ENCODE measurements at regions not wholly inside any gene's neighbourhood (a gene's known extent, or its start where the extent isn't known, plus 50 kb on each side); places are given as distances from the start of the nearest gene placed in this dataset.

GRCh38 chr11:33560729-33561128 is 139.9 kb downstream of the C11orf91 start:
- Mint-ChIP-seq H3K4me1 (no peaks in the 10 kb centered on the region), H3K36me3 (ENCODE audit: low read depth) (no peaks in the 10 kb centered on the region), H3K27ac (no peak overlapping the region), H3K9me3 (peaks cover 2% of the 10 kb centered on the region), H3K4me3 (no peak overlapping the region), H3K27me3 (peaks cover 5% of the 10 kb centered on the region)
- ChIA-PET CTCF (no interaction called here), POLR2A (no interaction called here)
- DNase-seq (no peak), ATAC-seq (ENCODE audit: low read depth) (no peak)
- TF ChIP-seq, protein P1, sequence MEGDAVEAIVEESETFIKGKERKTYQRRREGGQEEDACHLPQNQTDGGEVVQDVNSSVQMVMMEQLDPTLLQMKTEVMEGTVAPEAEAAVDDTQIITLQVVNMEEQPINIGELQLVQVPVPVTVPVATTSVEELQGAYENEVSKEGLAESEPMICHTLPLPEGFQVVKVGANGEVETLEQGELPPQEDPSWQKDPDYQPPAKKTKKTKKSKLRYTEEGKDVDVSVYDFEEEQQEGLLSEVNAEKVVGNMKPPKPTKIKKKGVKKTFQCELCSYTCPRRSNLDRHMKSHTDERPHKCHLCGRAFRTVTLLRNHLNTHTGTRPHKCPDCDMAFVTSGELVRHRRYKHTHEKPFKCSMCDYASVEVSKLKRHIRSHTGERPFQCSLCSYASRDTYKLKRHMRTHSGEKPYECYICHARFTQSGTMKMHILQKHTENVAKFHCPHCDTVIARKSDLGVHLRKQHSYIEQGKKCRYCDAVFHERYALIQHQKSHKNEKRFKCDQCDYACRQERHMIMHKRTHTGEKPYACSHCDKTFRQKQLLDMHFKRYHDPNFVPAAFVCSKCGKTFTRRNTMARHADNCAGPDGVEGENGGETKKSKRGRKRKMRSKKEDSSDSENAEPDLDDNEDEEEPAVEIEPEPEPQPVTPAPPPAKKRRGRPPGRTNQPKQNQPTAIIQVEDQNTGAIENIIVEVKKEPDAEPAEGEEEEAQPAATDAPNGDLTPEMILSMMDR (IDR thresholded peaks at IDR 0.05): no peak
- intact Hi-C loops (cut with micrococcal nuclease): no loop called here

- DNase-seq (no peak), ATAC-seq (ENCODE audit: low read depth) (no peak)
- intact Hi-C loops (cut with micrococcal nuclease): no loop called here
- H3K27me3 Mint-ChIP-seq: peaks cover 8% of the 10 kb centered on the region
- no peak overlapping the region for H3K4me3 Mint-ChIP-seq
- H3K4me1 Mint-ChIP-seq: no peaks in the 10 kb centered on the region
- ChIA-PET POLR2A (no interaction called here), CTCF (no interaction called here)
- H3K36me3 Mint-ChIP-seq (ENCODE audit: low read depth): no peaks in the 10 kb centered on the region
- H3K27ac Mint-ChIP-seq: no peak overlapping the region
- TF ChIP-seq, protein P1 (IDR thresholded peaks at IDR 0.05): no peak
- H3K9me3 Mint-ChIP-seq: peaks cover 2% of the 10 kb centered on the region
These were observed 141.1 kb downstream of the C11orf91 start for GRCh38 chr11:33559567-33559966.

GRCh38 chr11:33558097-33558496 is 142.5 kb downstream of the C11orf91 start:
- TF ChIP-seq, protein P1 (IDR thresholded peaks at IDR 0.05): no peak
- Mint-ChIP-seq H3K27ac (no peak overlapping the region), H3K27me3 (peaks cover 8% of the 10 kb centered on the region), H3K36me3 (ENCODE audit: low read depth) (no peaks in the 10 kb centered on the region), H3K4me1 (no peaks in the 10 kb centered on the region), H3K9me3 (peaks cover 2% of the 10 kb centered on the region), H3K4me3 (no peak overlapping the region)
- ChIA-PET POLR2A (no interaction called here), CTCF (interaction anchor here (0.6 kb wide), 1 partner anchor 89 kb away, joined by 5 read pairs; no protein-coding TSS in a partner anchor)
- intact Hi-C loops (cut with micrococcal nuclease): no loop called here
- DNase-seq: no peak
- ATAC-seq (ENCODE audit: low read depth): no peak

- intact Hi-C loops (cut with micrococcal nuclease): no loop called here
- CTCF ChIA-PET: no interaction called here
- H3K36me3 Mint-ChIP-seq (ENCODE audit: low read depth): no peaks in the 10 kb centered on the region
- POLR2A ChIA-PET: no interaction called here
- ATAC-seq (ENCODE audit: low read depth): no peak
- peaks cover 11% of the 10 kb centered on the region for H3K27me3 Mint-ChIP-seq
- no peak for DNase-seq
- no peaks in the 10 kb centered on the region for H3K4me1 Mint-ChIP-seq
- TF ChIP-seq, protein P1 (IDR thresholded peaks at IDR 0.05): no peak
- no peak overlapping the region for H3K4me3 Mint-ChIP-seq
- H3K27ac Mint-ChIP-seq: no peak overlapping the region
- peaks cover 2% of the 10 kb centered on the region for H3K9me3 Mint-ChIP-seq
These were observed 143.4 kb downstream of the C11orf91 start for GRCh38 chr11:33557201-33557600.

- peaks cover 2% of the 10 kb centered on the region for H3K9me3 Mint-ChIP-seq
- ChIA-PET CTCF (no interaction called here), POLR2A (no interaction called here)
- no peaks in the 10 kb centered on the region for H3K4me1 Mint-ChIP-seq
- intact Hi-C loops (cut with micrococcal nuclease): no loop called here
- no peak overlapping the region for H3K4me3 Mint-ChIP-seq
- TF ChIP-seq, protein P1 (IDR thresholded peaks at IDR 0.05): no peak
- no peak for DNase-seq
- H3K27ac Mint-ChIP-seq: no peak overlapping the region
- H3K27me3 Mint-ChIP-seq: peaks cover 15% of the 10 kb centered on the region
- no peak for ATAC-seq (ENCODE audit: low read depth)
- H3K36me3 Mint-ChIP-seq (ENCODE audit: low read depth): no peaks in the 10 kb centered on the region
These were observed 146.4 kb downstream of the C11orf91 start for GRCh38 chr11:33554219-33554618.

Data from activated B cell treated with CpG ODN at 0.5 μM for 24 hours (primary cell).